ENCODE measurements at regions not wholly inside any gene's neighbourhood (a gene's known extent, or its start where the extent isn't known, plus 50 kb on each side); places are given as distances from the start of the nearest gene placed in this dataset.

DNA sequence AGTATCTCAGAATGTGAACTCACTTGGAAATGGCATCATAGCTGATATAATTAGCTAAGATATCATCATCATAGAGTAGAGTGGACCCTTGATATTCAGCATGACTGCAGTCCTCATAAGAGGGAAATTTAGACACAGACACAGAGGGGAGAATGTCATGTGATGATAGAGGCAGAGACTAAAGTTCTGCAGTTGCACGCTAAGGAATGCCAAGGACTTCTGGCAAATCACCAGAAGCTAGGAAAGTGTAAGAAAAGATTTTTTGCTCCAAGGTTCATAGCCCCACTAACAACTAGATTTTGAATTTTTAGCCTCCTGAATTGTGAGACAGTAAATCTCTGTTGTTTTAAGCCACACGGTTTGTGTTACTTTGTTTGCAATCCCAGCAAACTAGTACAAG lies 612.6 kb upstream of the ST8SIA4 start:
- TF ChIP-seq ZNF274 (IDR thresholded peaks at IDR 0.05; ENCODE audit: low read depth, low read length) (no peak), YY1 (IDR thresholded peaks at IDR 0.05; ENCODE audit: insufficient read depth, insufficient read length) (no peak), SUZ12 (IDR thresholded peaks at IDR 0.05; ENCODE audit: extremely low read depth, insufficient read depth, insufficient read length) (no peak)
